ENCODE measurements at regions not wholly inside any gene's neighbourhood (a gene's known extent, or its start where the extent isn't known, plus 50 kb on each side); places are given as distances from the start of the nearest gene placed in this dataset.

- no peak for DNase-seq
These were observed 143.2 kb upstream of the PRR20G start for GRCh38 chr3:127431066-127431465.

DNA sequence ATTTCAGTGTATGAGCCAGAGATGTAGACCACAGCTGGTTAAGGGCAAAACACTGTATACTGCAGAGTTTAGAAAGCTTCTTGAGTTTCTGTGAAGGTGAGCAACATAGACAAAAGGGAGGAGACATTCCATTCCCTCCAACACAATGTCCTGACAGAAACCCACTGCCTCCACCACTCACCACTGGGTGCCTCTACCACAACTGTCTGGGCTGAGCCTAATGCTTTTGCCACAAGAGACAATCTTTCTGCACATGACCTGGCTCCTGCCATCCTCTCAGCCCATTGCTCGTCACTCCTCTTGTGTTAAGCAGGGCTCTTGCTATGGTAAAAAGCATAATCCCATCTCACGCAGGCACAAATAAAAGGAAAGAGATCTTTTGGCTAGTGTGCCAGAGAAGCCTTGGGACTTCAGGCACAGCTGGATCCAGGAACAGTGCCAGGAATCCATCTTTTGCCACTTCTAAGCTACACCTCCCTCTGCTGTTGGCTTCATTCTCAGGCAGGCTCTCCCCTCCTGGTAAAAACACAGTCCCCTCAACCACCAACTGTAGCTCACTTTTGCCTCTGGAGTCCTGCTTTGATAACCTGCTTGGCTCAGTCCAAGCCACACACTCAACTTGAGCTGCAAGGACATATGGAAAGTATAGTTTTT is 140.6 kb upstream of the PRR20G start:
- DNase-seq = no peak

DNA sequence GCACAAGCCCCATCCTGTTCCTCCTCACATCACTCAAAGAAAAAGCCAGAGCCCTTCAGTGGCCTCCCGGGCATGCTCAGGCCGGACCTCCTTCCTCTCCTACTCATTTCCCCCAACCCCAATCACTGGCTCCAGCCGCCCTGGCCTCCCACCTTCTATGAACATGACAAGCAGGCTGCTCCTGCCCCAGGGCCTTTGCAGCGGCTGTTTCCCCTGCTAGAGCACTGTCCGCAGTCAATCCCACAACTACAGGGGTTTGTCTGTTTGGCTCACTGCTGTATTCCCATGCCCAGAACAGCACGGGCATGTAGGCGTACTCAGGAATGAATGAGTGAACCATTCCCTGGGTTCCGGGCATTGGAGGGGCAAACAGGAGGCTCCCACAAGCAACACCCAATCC is 139.8 kb upstream of the PRR20G start:
- no peak for DNase-seq

DNA sequence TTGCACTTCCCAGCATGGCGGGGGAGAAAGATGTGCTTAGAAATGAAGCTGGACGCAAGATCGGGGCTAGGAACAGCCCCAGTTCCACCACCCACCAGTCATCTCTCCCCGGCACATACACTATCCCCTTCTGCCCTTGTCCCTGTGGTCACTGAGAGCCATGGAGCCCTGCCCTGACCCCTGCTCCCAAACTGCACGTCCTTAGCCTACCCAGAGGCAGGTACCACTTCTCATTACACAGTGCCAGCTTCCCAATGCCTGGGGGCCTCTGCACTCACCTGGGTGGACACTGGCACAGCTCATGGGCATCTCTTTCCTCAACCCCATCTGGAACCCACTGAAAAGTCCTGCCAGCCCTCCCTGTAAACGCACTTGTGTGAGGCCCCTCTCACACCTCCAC is 139.3 kb upstream of the PRR20G start:
- DNase-seq = no peak

DNA sequence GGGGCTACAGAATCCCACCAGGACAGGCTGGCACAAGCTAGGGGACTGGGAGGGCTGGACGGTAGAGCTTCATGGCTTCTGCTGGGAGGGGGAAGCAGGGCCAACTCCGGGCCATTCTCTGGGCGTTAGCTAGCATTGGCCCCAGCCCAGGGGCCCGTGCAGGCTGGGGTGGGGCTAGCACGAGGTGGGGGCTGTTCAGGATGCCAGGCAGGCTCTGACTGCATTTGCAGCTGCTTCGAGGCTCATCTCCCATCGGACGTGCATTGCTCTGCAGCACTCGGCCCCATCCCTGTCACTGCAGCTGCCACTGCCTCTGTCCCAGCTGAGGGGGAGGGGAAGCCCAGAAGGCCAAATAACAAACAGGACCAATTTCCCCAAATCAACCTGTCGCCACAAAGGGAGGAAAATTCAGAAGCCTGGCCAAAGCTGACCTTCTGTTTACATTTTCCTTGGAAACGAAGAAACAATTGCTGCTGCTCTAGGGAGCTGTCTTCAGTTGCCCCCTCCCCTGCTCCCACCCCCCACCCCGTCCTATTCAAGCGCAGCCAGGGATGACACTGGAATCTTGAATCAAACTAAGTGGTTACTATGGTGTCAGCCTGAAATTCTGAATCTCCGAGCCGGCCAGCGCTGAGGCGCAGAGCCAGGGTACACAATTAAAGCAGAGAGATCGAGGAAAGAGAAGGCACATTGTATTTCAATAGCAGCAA is 138.8 kb upstream of the PRR20G start:
- DNase-seq = no peak

- DNase-seq = no peak
These were observed 137.9 kb upstream of the PRR20G start for GRCh38 chr3:127425505-127426443.

- DNase-seq = no peak
These were observed 137.1 kb upstream of the PRR20G start for GRCh38 chr3:127424766-127425504.

GRCh38 chr3:127423856-127424765 is 136.3 kb upstream of the PRR20G start:
- DNase-seq = no peak

DNA sequence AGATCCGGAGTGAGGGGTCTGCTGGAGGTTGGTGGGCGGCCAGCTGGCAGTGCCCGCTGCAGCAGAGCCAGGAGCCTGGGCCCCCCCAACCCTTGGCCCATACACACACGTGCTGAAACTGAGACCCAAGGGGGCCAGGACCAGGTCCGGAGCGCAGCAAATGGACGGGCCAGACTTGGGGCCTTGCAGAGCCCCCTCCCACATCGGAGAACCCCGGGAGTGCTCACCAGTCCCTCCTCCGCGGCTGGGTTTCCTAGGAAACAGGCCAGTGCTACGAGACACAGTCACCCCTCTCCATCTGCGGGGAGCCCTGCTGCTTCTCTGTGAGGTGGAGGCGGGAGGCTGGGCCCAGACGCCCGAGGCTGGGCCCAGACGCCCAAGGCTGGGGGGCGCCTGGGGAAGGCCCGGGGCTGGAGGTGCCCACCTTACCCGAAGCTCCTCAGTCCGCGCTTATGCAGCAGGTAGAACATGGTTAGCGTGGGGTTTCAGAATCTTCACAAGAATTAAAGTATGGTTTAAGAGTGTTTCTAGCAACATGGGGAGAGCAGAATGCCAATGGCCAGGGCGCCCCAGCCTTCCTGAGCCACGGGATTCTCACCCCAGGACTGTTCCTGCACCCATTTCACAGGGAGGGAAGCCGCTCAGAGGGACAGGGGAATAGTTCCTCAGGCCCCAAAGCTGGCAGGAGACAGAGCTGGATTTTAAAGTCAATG is 135.0 kb upstream of the PRR20G start:
- DNase-seq = no peak

DNA sequence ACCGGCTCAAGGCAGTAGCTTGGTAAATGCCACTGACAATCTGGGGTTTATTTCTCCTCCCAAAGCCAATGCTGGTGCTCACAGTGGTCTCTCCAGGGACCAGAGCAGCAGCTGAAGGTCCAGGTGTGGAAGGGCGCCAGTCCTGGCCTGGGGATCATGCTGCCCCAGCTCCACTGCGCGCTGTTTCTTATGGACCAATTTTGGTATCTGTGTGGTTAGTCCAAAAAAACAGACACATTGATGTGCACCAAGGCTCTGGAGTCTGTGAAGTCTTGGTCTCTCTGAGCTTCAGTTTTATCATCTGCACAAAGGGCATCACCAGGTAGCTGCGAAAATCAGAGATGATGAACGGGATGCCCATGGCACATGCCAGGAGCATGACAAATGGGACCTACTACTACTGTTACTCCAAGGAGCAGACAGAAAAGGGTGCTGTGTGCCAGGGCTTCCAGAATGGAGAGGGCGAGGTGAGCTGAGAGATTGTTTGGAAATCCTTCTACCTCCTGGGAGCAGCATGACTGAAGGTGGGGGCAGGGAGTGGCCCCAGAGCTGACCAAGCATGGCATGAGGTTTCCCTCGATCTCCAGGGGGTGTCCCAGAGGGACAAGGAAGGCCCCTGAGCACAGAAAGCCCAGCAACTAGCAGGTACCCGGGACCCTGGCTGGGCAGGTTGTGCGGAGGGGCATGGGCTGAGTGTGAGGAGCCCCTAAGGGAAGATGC is 134.3 kb upstream of the PRR20G start:
- no peak for DNase-seq

GRCh38 chr3:127420829-127421228 is 133.0 kb upstream of the PRR20G start:
- DNase-seq = no peak

DNA sequence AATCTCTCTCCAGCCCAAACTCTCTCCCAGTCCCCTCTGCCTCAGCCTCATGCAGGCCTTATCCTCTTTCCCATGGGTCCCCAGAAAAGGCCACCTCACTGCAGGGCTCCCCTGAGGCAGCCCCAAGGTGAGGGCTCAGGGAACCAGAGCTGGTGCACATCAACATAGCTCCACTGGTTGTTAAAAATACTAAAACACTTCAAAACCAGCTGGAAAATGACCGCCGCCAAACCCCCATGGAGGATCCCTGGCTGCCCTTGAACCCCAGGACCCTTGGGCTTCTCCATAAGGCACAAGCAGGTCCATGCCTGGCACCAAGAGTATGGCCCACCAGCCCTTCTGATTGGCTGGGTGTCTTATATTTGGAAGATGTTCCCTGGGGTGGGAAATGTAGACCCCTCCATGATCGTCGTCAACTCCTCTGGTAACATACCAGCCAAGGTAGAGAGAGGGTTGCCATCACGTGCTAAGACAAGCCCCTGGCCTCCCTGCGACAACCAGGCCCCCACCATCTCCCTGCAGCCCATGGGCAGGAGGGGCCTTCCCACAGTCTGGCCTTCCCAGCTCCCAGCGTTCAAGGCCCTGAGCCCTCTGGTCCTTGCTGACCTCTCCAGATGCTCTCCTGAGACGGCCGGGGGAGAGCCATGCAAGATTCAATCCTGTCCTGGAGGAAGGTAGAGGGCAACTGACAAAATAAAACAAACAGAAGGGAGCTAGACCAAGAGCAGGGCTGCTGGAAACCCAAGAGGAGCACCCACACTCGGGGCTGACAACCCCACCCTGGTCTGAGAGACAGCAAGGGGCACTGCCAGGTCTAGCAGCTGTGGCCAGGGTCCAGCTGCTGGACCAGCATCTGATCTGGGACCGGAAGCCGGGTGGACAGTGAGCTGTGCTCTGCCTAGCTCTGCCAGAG is 132.1 kb upstream of the PRR20G start:
- no peak for DNase-seq

- no peak for DNase-seq
These were observed 131.3 kb upstream of the PRR20G start for GRCh38 chr3:127419182-127419581.

- no peak for DNase-seq
These were observed 130.8 kb upstream of the PRR20G start for GRCh38 chr3:127418560-127419147.

DNA sequence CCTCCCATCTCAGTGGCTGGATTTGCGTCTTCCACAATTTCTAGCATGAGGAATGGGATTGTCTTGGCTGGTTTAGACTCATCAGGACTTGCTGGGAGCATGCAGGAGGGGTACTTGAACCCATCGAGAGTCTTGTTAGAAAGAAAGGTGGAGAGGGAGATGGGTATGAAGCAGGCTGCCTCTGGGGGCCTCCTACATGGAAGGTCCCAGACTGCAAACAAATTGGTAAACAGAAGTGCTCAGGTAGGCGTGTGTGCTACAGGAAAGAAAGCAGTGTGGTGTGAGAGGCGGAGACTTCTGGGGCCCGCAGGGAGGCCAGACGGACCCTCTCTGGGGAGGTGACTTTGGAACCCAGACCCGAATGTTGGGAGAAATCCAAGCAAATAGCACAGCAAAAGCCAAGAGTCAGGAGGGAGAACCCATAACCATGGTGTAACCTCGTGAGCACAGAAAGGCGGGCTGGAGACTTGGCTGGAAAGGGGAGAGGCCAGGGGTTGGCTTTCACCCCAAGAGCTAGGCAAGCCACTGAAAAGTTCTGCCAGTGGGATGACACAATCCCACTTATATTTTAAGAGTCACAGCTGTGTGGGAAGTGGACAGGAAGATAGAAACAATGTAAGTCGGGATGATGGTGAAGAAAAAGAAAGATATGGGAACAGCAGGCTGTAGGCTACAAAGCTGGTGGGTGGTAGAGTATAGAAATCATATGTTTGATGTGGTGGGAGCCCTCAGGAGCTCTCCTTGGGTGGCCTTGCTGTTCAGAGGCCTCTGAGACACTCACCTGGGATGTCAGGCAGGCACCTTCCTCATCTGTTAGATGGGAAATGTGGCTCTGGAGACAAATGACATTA is 130.1 kb upstream of the PRR20G start:
- DNase-seq = no peak

DNA sequence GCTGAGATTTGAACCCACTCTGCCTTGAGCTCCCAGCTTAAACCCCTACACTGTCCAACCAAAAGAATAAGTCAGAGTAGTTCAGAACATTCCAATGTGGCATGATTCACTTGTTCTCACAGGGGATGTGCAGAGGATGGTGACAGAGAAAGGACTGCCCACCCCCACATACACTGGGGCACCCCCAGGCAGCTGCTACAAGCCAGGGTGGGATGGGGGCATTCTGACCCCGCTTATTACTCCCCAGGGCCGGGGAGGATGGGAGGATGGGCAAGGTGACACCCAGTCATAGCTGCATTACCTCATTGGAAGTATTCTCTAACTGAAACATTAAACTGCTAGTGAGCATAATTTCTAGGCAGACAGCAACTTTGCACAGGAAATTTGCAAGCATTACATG is 126.0 kb upstream of the PRR20G start:
- no peak for DNase-seq

DNA sequence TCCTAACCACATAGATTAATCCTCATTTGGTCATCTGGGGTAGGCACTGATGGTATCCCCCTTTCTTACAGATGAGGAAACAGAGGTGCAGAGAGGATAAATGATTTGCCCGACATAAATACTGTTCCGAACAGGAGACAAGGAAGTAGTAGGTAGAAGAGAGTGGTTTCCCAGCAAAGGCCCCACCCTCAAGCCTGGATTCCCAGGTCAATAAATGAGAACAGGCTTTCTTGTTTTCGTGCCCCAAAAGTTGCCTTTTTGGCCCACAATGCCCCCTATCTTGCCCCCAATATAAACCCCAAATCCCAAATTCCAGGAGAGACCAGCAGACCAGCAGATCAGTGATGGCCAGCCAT is 125.5 kb upstream of the PRR20G start:
- no peak for DNase-seq
